ENCODE measurements at regions not wholly inside any gene's neighbourhood (a gene's known extent, or its start where the extent isn't known, plus 50 kb on each side); places are given as distances from the start of the nearest gene placed in this dataset.

DNA sequence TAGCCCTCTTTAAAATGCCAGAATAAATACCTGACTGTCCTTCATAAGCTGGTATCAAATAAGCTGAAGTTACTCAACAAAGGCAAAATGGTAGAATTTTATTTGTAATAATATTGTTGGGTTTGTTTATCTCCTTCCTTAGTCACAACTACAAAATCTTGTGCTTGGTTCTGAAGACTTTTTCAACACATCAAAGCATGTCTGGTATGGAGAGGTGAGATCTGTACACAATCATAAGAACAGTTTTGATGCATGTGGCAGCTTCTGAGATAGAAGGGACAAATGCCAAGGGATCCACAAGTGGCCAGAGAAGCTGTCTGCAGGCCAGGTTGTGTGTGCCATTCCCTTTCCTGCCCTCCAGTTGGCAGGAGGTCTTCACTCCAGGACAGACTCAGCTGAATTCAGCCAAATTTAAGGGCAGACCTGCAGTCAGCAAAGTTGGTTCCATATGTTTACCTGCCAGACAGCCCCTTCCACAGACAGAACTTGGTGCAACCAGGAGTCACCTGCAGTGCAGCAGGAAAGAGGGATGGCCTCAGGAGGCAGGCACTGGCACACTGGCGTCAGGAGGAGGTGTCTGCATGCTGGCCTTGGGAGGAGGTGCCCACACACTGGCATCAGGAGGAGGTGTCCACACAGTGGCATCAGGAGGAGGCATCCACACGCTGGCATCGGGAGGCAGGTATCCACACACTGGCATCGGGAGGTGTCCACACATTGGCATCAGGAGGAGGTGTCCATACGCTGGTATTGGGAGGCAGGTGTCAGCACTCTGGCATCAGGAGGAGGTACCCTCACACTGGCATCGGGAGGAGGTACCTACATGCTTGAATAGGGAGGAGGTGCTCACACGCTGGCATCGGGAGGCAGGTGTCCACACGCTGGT, 93.1 kb upstream of the IKZF1 start:
- dilution Hi-C loops (cut with MboI; ENCODE audit: extremely low pct_ligation_motif_present, low sequenced_read_pairs) = no loop called here
- Histone ChIP-seq H3K9me3 (ENCODE audit: control insufficient read depth, low read depth, low read length) (no peaks in the 10 kb centered on the region), H4K20me1 (ENCODE audit: control insufficient read depth, extremely low read depth, insufficient read depth, low read length) (no peaks in the 10 kb centered on the region), H3K9me1 (ENCODE audit: control insufficient read depth, extremely low read depth, insufficient read depth, low read length) (no peaks in the 10 kb centered on the region), H3K27ac (ENCODE audit: control insufficient read depth, insufficient read depth, low read length) (no peak overlapping the region), H3K79me2 (ENCODE audit: control insufficient read depth, insufficient read depth, low read length) (no peaks in the 10 kb centered on the region), H3K36me3 (ENCODE audit: control insufficient read depth in 2 of 2, extremely low read depth in 1 of 2, insufficient read depth in 2 of 2, low read length in 2 of 2) (no peaks in the 10 kb centered on the region), H3K9ac (ENCODE audit: control insufficient read depth, extremely low read depth, insufficient read depth, low read length) (no peak overlapping the region), H2AFZ (ENCODE audit: control insufficient read depth, low read length) (no peak overlapping the region), H3K4me2 (ENCODE audit: control insufficient read depth, extremely low read depth, insufficient read depth, low read depth, low read length) (no peak overlapping the region), H3K27me3 (ENCODE audit: control insufficient read depth, extremely low read depth, insufficient read depth, low read length) (no peaks in the 10 kb centered on the region), H3K4me3 (ENCODE audit: control insufficient read depth in 2 of 3, extremely low read depth in 1 of 3, insufficient read depth in 2 of 3, low read depth in 1 of 3, low read length in 3 of 3) (no peak overlapping the region), H3K4me1 (ENCODE audit: control insufficient read depth, extremely low read depth, insufficient read depth, low read length) (no peaks in the 10 kb centered on the region)
- TF ChIP-seq, protein P1, sequence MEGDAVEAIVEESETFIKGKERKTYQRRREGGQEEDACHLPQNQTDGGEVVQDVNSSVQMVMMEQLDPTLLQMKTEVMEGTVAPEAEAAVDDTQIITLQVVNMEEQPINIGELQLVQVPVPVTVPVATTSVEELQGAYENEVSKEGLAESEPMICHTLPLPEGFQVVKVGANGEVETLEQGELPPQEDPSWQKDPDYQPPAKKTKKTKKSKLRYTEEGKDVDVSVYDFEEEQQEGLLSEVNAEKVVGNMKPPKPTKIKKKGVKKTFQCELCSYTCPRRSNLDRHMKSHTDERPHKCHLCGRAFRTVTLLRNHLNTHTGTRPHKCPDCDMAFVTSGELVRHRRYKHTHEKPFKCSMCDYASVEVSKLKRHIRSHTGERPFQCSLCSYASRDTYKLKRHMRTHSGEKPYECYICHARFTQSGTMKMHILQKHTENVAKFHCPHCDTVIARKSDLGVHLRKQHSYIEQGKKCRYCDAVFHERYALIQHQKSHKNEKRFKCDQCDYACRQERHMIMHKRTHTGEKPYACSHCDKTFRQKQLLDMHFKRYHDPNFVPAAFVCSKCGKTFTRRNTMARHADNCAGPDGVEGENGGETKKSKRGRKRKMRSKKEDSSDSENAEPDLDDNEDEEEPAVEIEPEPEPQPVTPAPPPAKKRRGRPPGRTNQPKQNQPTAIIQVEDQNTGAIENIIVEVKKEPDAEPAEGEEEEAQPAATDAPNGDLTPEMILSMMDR (optimal IDR thresholded peaks at IDR 0.05 in 1 of 3, IDR thresholded peaks at IDR 0.05 in 1 of 3, conservative IDR thresholded peaks at IDR 0.05 in 1 of 3; ENCODE audit: extremely low read depth in 1 of 3, insufficient read depth in 2 of 3, low read length in 3 of 3) = no peak
- no peak for TF ChIP-seq EZH2 (IDR thresholded peaks at IDR 0.05; ENCODE audit: low read length)
- FAIRE-seq = no peak
- no peak for DNase-seq (ENCODE audit: low read depth, low spot score)

DNA sequence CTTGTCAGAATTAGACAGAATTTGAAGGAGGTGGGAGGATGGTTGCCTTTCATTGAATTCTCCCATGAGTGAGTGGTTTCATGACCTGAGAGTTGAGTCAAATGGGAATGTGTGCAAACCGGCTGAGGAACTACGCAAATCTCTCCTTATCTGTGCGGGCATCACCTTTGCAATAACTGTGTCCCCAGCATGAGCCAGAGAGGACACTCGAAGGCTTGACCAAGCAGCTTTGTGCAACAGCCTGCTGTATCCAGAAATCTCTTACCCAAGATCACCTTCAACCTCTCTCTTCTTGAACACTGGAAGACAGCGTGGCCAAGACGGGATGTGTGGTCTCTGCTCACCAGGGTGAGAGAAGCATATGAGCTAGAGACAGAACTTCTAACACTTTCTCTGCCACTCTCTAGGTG, 93.8 kb upstream of the IKZF1 start:
- DNase-seq (ENCODE audit: low read depth, low spot score) = no peak
- Histone ChIP-seq H3K27me3 (ENCODE audit: control insufficient read depth, extremely low read depth, insufficient read depth, low read length) (no peaks in the 10 kb centered on the region), H4K20me1 (ENCODE audit: control insufficient read depth, extremely low read depth, insufficient read depth, low read length) (no peaks in the 10 kb centered on the region), H3K4me2 (ENCODE audit: control insufficient read depth, extremely low read depth, insufficient read depth, low read depth, low read length) (no peak overlapping the region), H3K36me3 (ENCODE audit: control insufficient read depth in 2 of 2, extremely low read depth in 1 of 2, insufficient read depth in 2 of 2, low read length in 2 of 2) (no peaks in the 10 kb centered on the region), H3K4me3 (ENCODE audit: control insufficient read depth in 2 of 3, extremely low read depth in 1 of 3, insufficient read depth in 2 of 3, low read depth in 1 of 3, low read length in 3 of 3) (no peak overlapping the region), H3K9ac (ENCODE audit: control insufficient read depth, extremely low read depth, insufficient read depth, low read length) (no peak overlapping the region), H3K4me1 (ENCODE audit: control insufficient read depth, extremely low read depth, insufficient read depth, low read length) (no peaks in the 10 kb centered on the region), H2AFZ (ENCODE audit: control insufficient read depth, low read length) (no peak overlapping the region), H3K9me1 (ENCODE audit: control insufficient read depth, extremely low read depth, insufficient read depth, low read length) (no peaks in the 10 kb centered on the region), H3K79me2 (ENCODE audit: control insufficient read depth, insufficient read depth, low read length) (no peaks in the 10 kb centered on the region), H3K9me3 (ENCODE audit: control insufficient read depth, low read depth, low read length) (no peaks in the 10 kb centered on the region), H3K27ac (ENCODE audit: control insufficient read depth, insufficient read depth, low read length) (no peak overlapping the region)
- FAIRE-seq = no peak
- TF ChIP-seq, protein P1 (optimal IDR thresholded peaks at IDR 0.05 in 1 of 3, IDR thresholded peaks at IDR 0.05 in 1 of 3, conservative IDR thresholded peaks at IDR 0.05 in 1 of 3; ENCODE audit: extremely low read depth in 1 of 3, insufficient read depth in 2 of 3, low read length in 3 of 3) = no peak
- TF ChIP-seq EZH2 (IDR thresholded peaks at IDR 0.05; ENCODE audit: low read length) = no peak
- dilution Hi-C loops (cut with MboI; ENCODE audit: extremely low pct_ligation_motif_present, low sequenced_read_pairs) = no loop called here

Data from keratinocyte (primary cell).